Ishikawa (cell line): ENCODE measurements at regions not wholly inside any gene's neighbourhood (a gene's known extent, or its start where the extent isn't known, plus 50 kb on each side); places are given as distances from the start of the nearest gene placed in this dataset.

ENCODE experiments used
- TEAD4 ChIP-seq: IDR thresholded peaks from 2 replicates; pipeline ENCODE4 v1.6.1; 2012
- YY1 ChIP-seq: IDR thresholded peaks from 2 replicates; pipeline ENCODE4 v1.6.1; 2012; ENCODE audit warnings: low read depth
- ZBTB7A ChIP-seq: IDR thresholded peaks from 2 replicates; pipeline ENCODE4 v1.6.1; 2012; ENCODE audit warnings: low read depth

- TF ChIP-seq TEAD4 (no peak), ZBTB7A (no peak), YY1 (no peak)
Observed at GRCh38 chr15:93608643-93609148, 519.7 kb upstream of the RGMA start.
